ENCODE measurements at regions not wholly inside any gene's neighbourhood (a gene's known extent, or its start where the extent isn't known, plus 50 kb on each side); places are given as distances from the start of the nearest gene placed in this dataset.
"Not testable (repeated sequence)": the region's sequence is repeated elsewhere in the genome, so short reads cannot be mapped to it uniquely, and the experiment has no call there.

- not testable (repeated sequence) for TF ChIP-seq CTCF, POLR2A (IDR thresholded peaks at IDR 0.05)
These were observed 188.5 kb downstream of the ADRA2C start for GRCh38 chr4:3954540-3955320.

All from thyroid gland (tissue), 4 donors.